Fibroblast of skin of back (primary cell): ENCODE measurements at regions not wholly inside any gene's neighbourhood (a gene's known extent, or its start where the extent isn't known, plus 50 kb on each side); places are given as distances from the start of the nearest gene placed in this dataset.

Experiments used
- DNase-seq: peaks from one replicate; pipeline ENCODE4 v3.0.0-alpha.2; 2013

DNA sequence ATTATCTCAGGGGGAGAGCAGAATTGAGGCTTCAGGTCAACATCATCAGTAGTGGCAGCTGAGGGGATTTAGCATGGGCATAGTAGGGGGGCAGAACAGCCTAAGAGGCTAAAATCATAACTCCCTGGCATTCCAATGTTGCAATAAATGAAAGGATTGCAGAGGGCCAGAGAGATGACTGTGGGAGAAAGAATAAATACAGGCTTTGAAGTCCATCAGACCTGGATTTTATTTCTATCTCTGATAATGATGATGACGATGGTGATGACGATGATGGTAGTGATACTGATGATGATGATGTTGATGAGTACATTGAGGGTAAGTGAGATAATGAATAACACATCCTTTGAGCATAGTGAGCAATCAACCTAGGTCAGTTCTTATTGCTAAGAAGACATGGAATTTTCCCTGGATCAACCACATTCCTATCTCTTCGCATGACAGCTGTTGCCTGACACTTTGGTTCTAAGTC, 107.4 kb upstream of the CDH11 start:
- DNase-seq: peak; percentile 52

- no peak for DNase-seq
Observed at GRCh38 chr16:65227150-65227835, 105.4 kb upstream of the CDH11 start.

DNA sequence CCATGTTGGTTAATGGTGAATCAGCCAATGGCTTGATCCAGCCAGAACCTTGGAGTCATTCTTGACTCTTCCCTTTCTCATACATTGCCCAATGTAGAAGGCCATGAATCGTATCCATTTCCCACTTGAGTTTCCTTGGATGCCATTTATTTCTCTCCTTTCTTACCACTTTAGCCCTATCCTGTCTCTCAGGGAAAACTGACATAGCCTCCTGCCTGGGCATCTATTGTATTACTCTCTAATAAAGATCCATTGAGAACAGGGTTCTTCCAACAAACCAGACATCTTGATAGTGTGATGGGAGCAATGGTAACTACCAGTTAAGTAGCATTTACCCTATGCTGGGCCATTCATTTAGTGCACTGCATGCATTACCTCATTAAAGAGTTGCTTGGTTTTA, 104.2 kb upstream of the CDH11 start:
- DNase-seq: no peak

DNA sequence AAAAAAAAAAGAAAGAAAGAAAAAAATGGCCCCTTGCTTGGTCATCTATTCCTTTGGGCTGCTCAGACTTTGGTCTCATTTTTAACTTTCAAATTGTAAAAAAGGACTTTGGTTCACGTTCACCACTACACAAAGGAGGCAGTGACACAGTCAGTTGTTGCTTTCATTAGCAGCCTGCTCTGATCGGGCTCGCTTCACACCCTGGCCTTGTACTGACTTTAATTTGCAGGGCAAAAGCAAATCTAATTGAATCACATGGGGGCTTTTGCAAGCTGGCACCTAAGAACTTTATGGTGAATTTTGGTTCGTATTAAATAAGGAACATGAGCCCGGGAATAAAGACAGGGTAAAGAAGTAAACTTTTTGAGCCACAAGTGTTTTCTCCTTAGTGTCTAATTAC, 103.6 kb upstream of the CDH11 start:
- no peak for DNase-seq

GRCh38 chr16:65224994-65225393, 103.1 kb upstream of the CDH11 start:
- DNase-seq: no peak

- no peak for DNase-seq
Observed at GRCh38 chr16:65224471-65224870, 102.6 kb upstream of the CDH11 start.

DNA sequence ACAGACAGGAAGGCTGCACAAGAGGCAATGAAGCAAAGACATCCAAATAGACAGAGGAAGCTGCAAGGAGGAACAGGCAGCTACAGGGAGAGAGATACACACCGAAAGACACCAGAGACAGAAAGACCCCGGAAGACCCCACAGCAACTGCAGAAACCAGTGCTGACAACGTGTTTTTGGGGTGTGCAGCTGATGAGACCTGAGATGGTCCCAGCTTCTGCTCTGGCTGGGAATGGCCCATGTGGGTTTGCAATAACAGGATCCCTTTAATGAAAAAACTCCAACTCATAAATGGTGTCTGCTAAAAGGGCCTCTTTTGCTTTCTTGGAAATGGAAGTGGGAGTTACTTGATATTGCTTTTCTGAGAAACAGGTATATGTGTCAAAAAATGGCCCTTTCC, 101.5 kb upstream of the CDH11 start:
- no peak for DNase-seq

- peak; percentile 30 for DNase-seq
Observed at GRCh38 chr16:65222536-65222935, 100.7 kb upstream of the CDH11 start.

DNA sequence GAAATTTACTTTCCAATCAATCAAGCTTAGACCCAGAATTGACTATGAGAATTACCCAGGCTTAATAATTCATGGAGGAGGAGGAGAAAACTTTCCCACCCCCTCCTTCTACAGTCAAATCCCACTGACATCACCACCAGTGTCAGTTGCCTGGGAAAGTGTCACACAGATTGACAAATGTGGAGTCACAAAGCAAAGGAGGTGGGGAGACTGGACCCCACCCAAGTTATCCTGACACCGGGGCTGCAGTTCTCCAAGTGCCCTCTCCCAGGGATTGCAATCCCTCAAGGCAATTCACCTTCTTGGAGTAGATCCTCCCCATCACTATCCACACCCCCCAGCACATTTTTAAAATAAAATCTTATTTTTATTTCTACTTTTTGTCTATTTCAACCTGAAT, 100.2 kb upstream of the CDH11 start:
- no peak for DNase-seq

- DNase-seq: no peak
Observed at GRCh38 chr16:65219786-65220185, 97.9 kb upstream of the CDH11 start.

DNA sequence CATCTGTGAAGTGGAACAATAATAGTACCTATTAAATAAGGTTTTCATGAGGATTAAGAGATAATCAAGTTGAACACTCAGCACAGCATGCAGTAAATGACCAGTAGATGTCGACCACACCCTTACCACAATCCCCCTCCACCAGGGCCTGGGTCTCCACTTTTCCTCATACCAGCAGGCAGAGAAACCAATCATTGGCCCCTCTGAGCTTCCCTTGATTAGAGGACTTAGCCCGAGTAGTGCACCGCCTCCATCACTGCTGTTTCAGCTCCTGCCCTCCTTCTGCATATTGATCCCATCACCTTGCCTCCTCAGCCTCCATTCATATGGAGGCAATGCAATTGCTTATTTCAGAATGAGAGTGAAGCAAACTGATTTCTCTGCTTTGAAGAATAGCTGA, 96.5 kb upstream of the CDH11 start:
- no peak for DNase-seq

DNA sequence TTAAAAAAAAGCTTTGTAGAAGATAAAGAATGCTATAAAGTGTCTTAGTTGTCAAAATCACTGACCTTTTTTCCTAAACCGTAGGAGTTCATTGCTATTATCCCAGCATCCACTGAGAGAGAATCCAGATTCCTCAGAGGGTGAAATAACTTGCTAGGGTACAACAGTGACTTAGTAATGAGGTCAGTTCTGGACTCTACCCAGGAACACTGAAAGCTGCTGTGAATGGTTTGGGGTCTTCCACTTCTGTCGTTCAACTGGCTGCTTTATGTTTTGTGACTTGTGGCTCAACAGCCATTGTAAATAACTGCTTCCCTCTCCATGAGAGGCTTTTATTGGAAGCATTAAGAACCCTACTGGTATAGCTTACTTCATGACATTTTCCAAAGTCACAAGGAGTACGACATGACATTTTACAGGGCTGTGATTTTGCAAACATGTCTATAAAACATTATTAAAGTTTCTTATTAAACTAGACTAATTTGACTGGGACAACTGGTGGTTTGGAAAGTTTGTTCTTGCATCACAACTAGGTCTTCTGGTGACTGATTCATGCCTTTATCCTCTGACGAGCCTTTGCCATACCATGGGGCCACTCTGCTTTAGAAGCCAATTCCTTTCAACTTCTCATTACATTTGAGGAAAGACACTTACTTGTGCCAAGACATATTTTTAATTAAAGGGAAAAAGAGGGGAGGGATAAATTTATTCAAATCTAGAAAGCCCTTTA, 92.2 kb upstream of the CDH11 start:
- DNase-seq: no peak

GRCh38 chr16:65212791-65213190, 90.9 kb upstream of the CDH11 start:
- DNase-seq: no peak

GRCh38 chr16:65212240-65212639, 90.4 kb upstream of the CDH11 start:
- DNase-seq: no peak

- peak; percentile 65 for DNase-seq
Observed at GRCh38 chr16:65202461-65202860, 80.6 kb upstream of the CDH11 start.

DNA sequence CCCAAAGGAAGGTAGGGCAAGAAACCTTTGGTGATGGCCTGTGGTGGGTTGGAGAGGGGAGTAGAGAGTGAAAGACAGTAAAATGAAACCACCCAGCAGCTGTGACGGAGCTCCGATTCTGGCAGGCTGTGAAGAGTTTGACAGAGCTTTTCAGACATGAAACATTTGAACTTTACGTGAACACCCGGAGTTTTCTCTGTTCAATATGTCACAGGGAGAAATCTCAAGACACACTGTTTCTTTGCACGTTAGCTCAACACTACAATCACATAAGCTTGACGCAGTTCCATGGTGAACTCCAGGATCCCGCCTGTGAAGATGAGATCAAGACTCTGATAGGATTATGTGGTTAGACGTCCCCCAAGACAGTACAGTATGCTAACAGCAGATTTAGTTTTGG, 79.6 kb upstream of the CDH11 start:
- no peak for DNase-seq

DNA sequence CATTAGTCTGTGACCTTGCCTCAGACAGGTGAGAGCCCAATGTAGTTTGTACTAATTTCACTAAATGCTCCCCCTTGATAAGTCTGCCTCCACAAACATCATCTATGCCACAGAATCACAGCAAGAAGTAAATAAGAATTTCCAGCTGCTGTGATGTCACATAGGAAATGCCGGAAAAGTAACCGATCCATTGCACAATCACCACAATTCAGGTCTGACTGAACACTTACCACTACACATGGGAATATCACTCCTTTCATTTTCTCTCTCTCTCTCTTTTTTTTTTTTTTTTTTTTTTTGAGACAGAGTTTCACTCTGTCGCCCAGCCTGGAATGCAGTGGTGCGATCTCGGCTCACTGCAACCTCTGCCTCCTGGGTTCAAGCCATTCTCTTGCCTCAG, 79.0 kb upstream of the CDH11 start:
- no peak for DNase-seq

GRCh38 chr16:65200156-65200773, 78.4 kb upstream of the CDH11 start:
- DNase-seq: no peak

DNA sequence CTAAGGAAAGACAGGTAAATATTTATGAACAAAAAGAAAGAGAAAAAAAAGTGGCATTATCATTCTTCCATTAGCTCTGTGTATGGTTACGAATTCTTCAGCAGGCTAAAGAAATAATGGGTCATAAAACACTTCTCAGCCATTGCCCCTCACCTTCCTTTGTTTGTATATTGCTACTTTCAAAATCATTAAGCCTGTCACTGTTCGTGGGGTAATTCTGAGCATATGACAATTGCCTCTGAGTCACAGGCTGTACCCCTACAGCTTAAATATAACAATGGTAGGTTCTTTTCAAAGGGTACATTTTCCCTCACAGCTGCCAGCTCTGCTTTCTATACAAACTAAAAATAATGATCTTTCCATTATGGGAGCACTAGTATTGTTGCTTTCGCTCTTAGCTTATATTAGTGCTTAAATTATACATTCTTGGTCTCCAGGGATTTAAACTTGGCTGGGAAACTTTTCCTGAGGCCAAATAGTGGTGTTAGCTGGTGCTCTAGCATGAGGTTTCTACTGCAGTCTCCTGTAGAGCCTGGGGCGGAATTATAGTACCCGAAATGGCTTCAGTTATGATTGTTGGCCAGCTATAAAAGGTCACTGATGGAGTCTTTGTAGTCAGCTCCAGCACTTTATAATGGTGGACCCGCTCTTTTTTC, 74.7 kb upstream of the CDH11 start:
- peak; percentile 49 for DNase-seq

- peak; percentile 83 for DNase-seq
Observed at GRCh38 chr16:65195998-65196397, 74.1 kb upstream of the CDH11 start.

DNA sequence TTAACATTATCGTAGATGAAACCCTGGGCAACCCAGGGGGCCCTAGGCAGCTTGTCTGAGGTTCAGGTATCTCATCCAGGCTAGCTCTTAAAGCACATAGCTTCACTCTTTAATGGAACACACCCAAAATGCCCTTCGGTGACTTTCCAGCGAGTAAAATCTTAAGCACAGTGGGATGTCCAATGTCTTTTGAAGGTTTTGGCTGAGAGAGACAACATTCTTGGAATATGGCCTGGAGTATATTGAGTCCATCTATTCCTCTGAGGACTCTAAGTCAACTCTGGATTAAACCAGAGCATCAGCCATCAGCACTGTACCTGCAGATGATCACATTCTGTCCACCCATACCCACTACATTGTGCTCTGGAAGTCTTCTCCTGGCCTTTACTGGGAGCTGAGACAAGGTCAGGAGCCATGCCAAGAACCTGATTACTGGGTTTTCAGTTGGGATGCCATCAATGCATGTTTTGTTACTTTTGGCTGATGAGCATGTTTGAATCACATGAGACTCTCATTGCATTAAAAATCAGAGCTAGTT, 63.4 kb upstream of the CDH11 start:
- no peak for DNase-seq

- DNase-seq: peak; percentile 34
Observed at GRCh38 chr16:65181071-65181561, 59.3 kb upstream of the CDH11 start.

DNA sequence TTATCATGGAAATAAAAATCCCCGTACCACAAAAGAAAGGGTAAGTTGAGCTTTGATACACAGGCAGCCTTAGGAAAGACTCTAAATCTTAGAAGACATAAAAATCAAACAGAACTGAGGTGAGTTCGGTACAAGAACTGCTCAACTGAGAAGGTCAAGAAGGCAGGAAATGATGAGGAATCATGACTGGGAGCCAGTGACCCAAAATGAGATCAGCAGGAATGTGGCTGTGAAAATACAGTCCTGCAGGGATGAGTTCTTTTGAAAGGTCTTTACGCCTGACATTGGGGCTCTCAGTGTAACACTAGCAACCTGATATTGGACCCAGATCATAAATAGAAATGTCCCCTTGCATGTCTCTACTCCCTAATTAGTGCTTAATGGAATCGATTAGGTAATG, 56.3 kb upstream of the CDH11 start:
- DNase-seq: peak; percentile 72
